ENCODE measurements at regions not wholly inside any gene's neighbourhood (a gene's known extent, or its start where the extent isn't known, plus 50 kb on each side); places are given as distances from the start of the nearest gene placed in this dataset.
A peak's percentile ranks its signal among the peaks of the same experiment; 100 is the strongest.

- no peak for DNase-seq
Measured at GRCh38 chr10:3537518-3537917, 247.5 kb downstream of the KLF6 start.

GRCh38 chr10:3535001-3535400 is 250.0 kb downstream of the KLF6 start:
- DNase-seq: no peak

GRCh38 chr10:3534433-3534832 is 250.6 kb downstream of the KLF6 start:
- DNase-seq: no peak

GRCh38 chr10:3533296-3533695 is 251.7 kb downstream of the KLF6 start:
- no peak for DNase-seq

GRCh38 chr10:3532644-3533043 is 252.4 kb downstream of the KLF6 start:
- no peak for DNase-seq

GRCh38 chr10:3531670-3532069 is 253.3 kb downstream of the KLF6 start:
- no peak for DNase-seq

- no peak for DNase-seq
Measured at GRCh38 chr10:3530783-3531645, 254.0 kb downstream of the KLF6 start.

- DNase-seq: no peak
Measured at GRCh38 chr10:3530346-3530745, 254.7 kb downstream of the KLF6 start.

GRCh38 chr10:3529691-3530090 is 255.3 kb downstream of the KLF6 start:
- no peak for DNase-seq

- no peak for DNase-seq
Measured at GRCh38 chr10:3528823-3529403, 256.1 kb downstream of the KLF6 start.

- no peak for DNase-seq
Measured at GRCh38 chr10:3528271-3528670, 256.7 kb downstream of the KLF6 start.

GRCh38 chr10:3527869-3528268 is 257.1 kb downstream of the KLF6 start:
- no peak for DNase-seq

- no peak for DNase-seq
Measured at GRCh38 chr10:3526727-3527501, 258.1 kb downstream of the KLF6 start.

GRCh38 chr10:3525832-3526449 is 259.1 kb downstream of the KLF6 start:
- DNase-seq: no peak

- no peak for DNase-seq
Measured at GRCh38 chr10:3524086-3524960, 260.7 kb downstream of the KLF6 start.

GRCh38 chr10:3523309-3524050 is 261.5 kb downstream of the KLF6 start:
- no peak for DNase-seq

- DNase-seq: no peak
Measured at GRCh38 chr10:3516923-3517255, 268.1 kb downstream of the KLF6 start.

- DNase-seq: no peak
Measured at GRCh38 chr10:3516234-3516922, 268.6 kb downstream of the KLF6 start.

GRCh38 chr10:3514691-3515090 is 270.3 kb downstream of the KLF6 start:
- no peak for DNase-seq

- peak; percentile 43 for DNase-seq
Measured at GRCh38 chr10:3512263-3512662, 272.7 kb downstream of the KLF6 start.

- no peak for DNase-seq
Measured at GRCh38 chr10:3511483-3511882, 273.5 kb downstream of the KLF6 start.

Measured in NCI-H2171 (cell line).